Hepatocyte (in vitro differentiated cells): ENCODE measurements at regions not wholly inside any gene's neighbourhood (a gene's known extent, or its start where the extent isn't known, plus 50 kb on each side); places are given as distances from the start of the nearest gene placed in this dataset.

ENCODE experiments used
- CTCF ChIP-seq: fragments of 200-600 bp; sonication (generic); IDR thresholded peaks from 2 replicates; pipeline ENCODE4 v1.5.1; 2016; ENCODE audit warnings: antibody characterized with exemption, mild to moderate bottlenecking; ENCODE audit not compliant: poor library complexity
- EZH2 ChIP-seq: fragments of 200-600 bp; sonication (generic); IDR thresholded peaks from 2 replicates; pipeline ENCODE4 v1.6.1; 2016; ENCODE audit warnings: antibody characterized with exemption, mild to moderate bottlenecking, borderline replicate concordance
- EZH2phosphoT487 ChIP-seq: fragments of 200-600 bp; sonication (generic); IDR thresholded peaks from one replicate; pipeline ENCODE4 v1.6.1; 2018; ENCODE audit warnings: antibody characterized with exemption, mild to moderate bottlenecking, low read depth, moderate library complexity; ENCODE audit not compliant: unreplicated experiment, severe bottlenecking

- TF ChIP-seq CTCF = no peak
- no peak for TF ChIP-seq EZH2phosphoT487
- TF ChIP-seq EZH2 = no peak
These were observed 332.0 kb downstream of the HAO1 start for GRCh38 chr20:7608250-7608649.
